GM19463 (cell line): ENCODE measurements at regions not wholly inside any gene's neighbourhood (a gene's known extent, or its start where the extent isn't known, plus 50 kb on each side); places are given as distances from the start of the nearest gene placed in this dataset.

ENCODE experiments used
- ATAC-seq: cut with Tn5 transposase; IDR thresholded peaks from one replicate; pipeline ENCODE4 v1.9.1; 2021; ENCODE audit warnings: mild to moderate bottlenecking, moderate library complexity; ENCODE audit not compliant: unreplicated experiment

- no peak for ATAC-seq
Observed at GRCh38 chr4:137343221-137343620, 189.1 kb downstream of the PCDH18 start.

GRCh38 chr4:137333031-137333430 lies 199.3 kb downstream of the PCDH18 start:
- ATAC-seq, result no peak

- no peak for ATAC-seq
Observed at GRCh38 chr4:137312257-137312656, 220.0 kb downstream of the PCDH18 start.

- ATAC-seq, result no peak
Observed at GRCh38 chr4:137310593-137311490, 221.5 kb downstream of the PCDH18 start.

GRCh38 chr4:137310166-137310565 lies 222.1 kb downstream of the PCDH18 start:
- no peak for ATAC-seq

- no peak for ATAC-seq
Observed at GRCh38 chr4:137309424-137309823, 222.9 kb downstream of the PCDH18 start.

- ATAC-seq, result no peak
Observed at GRCh38 chr4:137307806-137308205, 224.5 kb downstream of the PCDH18 start.

- ATAC-seq, result no peak
Observed at GRCh38 chr4:137300776-137301175, 231.5 kb downstream of the PCDH18 start.

GRCh38 chr4:137299281-137299680 lies 233.0 kb downstream of the PCDH18 start:
- no peak for ATAC-seq

GRCh38 chr4:137293281-137293680 lies 239.0 kb downstream of the PCDH18 start:
- no peak for ATAC-seq

- ATAC-seq, result no peak
Observed at GRCh38 chr4:137283737-137284136, 248.6 kb downstream of the PCDH18 start.

GRCh38 chr4:137278431-137278830 lies 253.9 kb downstream of the PCDH18 start:
- ATAC-seq, result no peak

- no peak for ATAC-seq
Observed at GRCh38 chr4:137274404-137274803, 257.9 kb downstream of the PCDH18 start.

GRCh38 chr4:137267024-137267423 lies 265.3 kb downstream of the PCDH18 start:
- no peak for ATAC-seq

- no peak for ATAC-seq
Observed at GRCh38 chr4:137266511-137266910, 265.8 kb downstream of the PCDH18 start.

GRCh38 chr4:137263206-137263605 lies 269.1 kb downstream of the PCDH18 start:
- ATAC-seq, result no peak

GRCh38 chr4:137253949-137254348 lies 278.3 kb downstream of the PCDH18 start:
- no peak for ATAC-seq

- no peak for ATAC-seq
Observed at GRCh38 chr4:137249112-137249511, 283.2 kb downstream of the PCDH18 start.

GRCh38 chr4:137238456-137239162 lies 293.7 kb downstream of the PCDH18 start:
- no peak for ATAC-seq

- ATAC-seq, result no peak
Observed at GRCh38 chr4:137226900-137227299, 305.4 kb downstream of the PCDH18 start.

- no peak for ATAC-seq
Observed at GRCh38 chr4:137226221-137226620, 306.1 kb downstream of the PCDH18 start.
